ENCODE measurements at regions not wholly inside any gene's neighbourhood (a gene's known extent, or its start where the extent isn't known, plus 50 kb on each side); places are given as distances from the start of the nearest gene placed in this dataset.

- TF ChIP-seq CTCF (IDR thresholded peaks at IDR 0.05 in 4 of 5, conservative IDR thresholded peaks at IDR 0.05 in 1 of 5), result no peak
- no peak for TF ChIP-seq POLR2A (IDR thresholded peaks at IDR 0.05)
Observed at GRCh38 chr11:29265792-29266191, 751.0 kb downstream of the KCNA4 start.
